OCI-LY3 (cell line): ENCODE measurements at regions not wholly inside any gene's neighbourhood (a gene's known extent, or its start where the extent isn't known, plus 50 kb on each side); places are given as distances from the start of the nearest gene placed in this dataset.
"Not testable (repeated sequence)": the region's sequence is repeated elsewhere in the genome, so short reads cannot be mapped to it uniquely, and the experiment has no call there.

Experiments used
- H2AFZ ChIP-seq: fragments of 200-600, 300-600 bp; shearing (Covaris generic); 2 replicates; pipeline ENCODE4 v1.6.0; 2014; ENCODE audit warnings: antibody characterized with exemption, low read depth, low read length
- H3K27ac ChIP-seq: fragments of 200-600, 300-600 bp; sonication (generic); 2 replicates; pipeline ENCODE4 v1.5.1; 2014; ENCODE audit warnings: mild to moderate bottlenecking, low read length, moderate library complexity, mixed read lengths
- H3K27me3 ChIP-seq: fragments of 200-600, 300-600 bp; sonication (generic); 2 replicates; pipeline ENCODE4 v1.6.1; 2014; ENCODE audit warnings: low read depth, low read length, mixed read lengths
- H3K36me3 ChIP-seq: fragments of 200-600, 300-600 bp; sonication (generic); replicated peaks from 2 replicates; pipeline ENCODE3; 2014; ENCODE audit warnings: low read depth, low read length, mixed read lengths
- H3K4me1 ChIP-seq: fragments of 300-600, 200-600 bp; sonication (generic); 2 replicates; pipeline ENCODE4 v1.6.1; 2014; ENCODE audit warnings: low read length, mixed read lengths
- H3K4me2 ChIP-seq: fragments of 200-600, 300-600 bp; sonication (generic); 2 replicates; pipeline ENCODE4 v1.6.1; 2014; ENCODE audit warnings: low read length, mixed read lengths
- H3K4me3 ChIP-seq: fragments of 300-600, 200-600 bp; sonication (generic); 2 replicates; pipeline ENCODE4 v1.5.1; 2014; ENCODE audit warnings: antibody characterized with exemption, mild to moderate bottlenecking, low read length, moderate library complexity
- H3K79me2 ChIP-seq: fragments of 300-600, 200-600 bp; shearing (Covaris generic); 2 replicates; pipeline ENCODE4 v1.6.1; 2014; ENCODE audit warnings: mild to moderate bottlenecking, low read length, mixed read lengths
- H3K9ac ChIP-seq: fragments of 300-600, 200-600 bp; shearing (Covaris generic); 2 replicates; pipeline ENCODE4 v1.6.0; 2014; ENCODE audit warnings: mild to moderate bottlenecking, low read length, moderate library complexity
- H3K9me3 ChIP-seq: fragments of 200-600, 300-600 bp; shearing (Covaris generic); 2 replicates; pipeline ENCODE4 v1.6.1; 2014; ENCODE audit warnings: low read length, mixed read lengths; ENCODE audit not compliant: insufficient read depth
- H4K20me1 ChIP-seq: fragments of 200-600, 300-600 bp; sonication (generic); 2 replicates; pipeline ENCODE4 v1.6.1; 2016; ENCODE audit warnings: low read length, mixed read lengths; ENCODE audit not compliant: insufficient read depth
- EZH2phosphoT487 ChIP-seq: fragments of 200-600 bp; shearing (Covaris generic); IDR thresholded peaks from 2 replicates; pipeline ENCODE4 v1.6.1; 2018; ENCODE audit warnings: antibody characterized with exemption, mixed run types, low read depth
- TF ChIP-seq, protein P1 (sequence below): fragments of 200-600, 300-600 bp; sonication (generic); IDR thresholded peaks from 2 replicates; pipeline ENCODE4 v1.5.1; 2014; ENCODE audit warnings: antibody characterized with exemption, low read length, low read depth

DNA sequence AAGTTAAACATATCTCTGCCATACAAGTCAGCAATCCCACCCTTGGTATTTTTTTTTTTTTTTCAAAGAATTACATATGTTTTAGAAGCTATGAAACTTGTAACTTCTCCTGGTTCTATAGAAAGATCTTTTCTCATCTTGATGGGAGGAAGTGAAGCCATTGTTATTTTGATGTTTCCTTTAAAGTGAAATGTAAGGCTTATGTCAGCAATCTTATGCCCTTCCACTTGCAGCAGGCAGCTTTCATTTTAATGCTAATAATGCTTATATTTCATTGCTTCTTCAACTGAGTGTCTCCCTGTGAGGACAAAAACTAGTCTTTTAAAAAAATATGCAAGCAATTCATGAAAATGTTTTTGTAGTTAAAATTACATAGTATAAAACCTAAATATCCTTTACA is 1614.7 kb downstream of the KHDRBS2 start:
- Histone ChIP-seq H3K4me3 (no peak overlapping the region), H3K9ac (no peak overlapping the region), H3K79me2 (no peaks in the 10 kb centered on the region), H3K4me2 (no peak overlapping the region), H4K20me1 (no peaks in the 10 kb centered on the region), H2AFZ (no peak overlapping the region), H3K4me1 (no peaks in the 10 kb centered on the region), H3K27me3 (no peaks in the 10 kb centered on the region), H3K36me3 (no peaks in the 10 kb centered on the region), H3K9me3 (no peaks in the 10 kb centered on the region; the same call in 1 of the 2 replicates), H3K27ac (no peak overlapping the region)
- TF ChIP-seq EZH2phosphoT487, result no peak

DNA sequence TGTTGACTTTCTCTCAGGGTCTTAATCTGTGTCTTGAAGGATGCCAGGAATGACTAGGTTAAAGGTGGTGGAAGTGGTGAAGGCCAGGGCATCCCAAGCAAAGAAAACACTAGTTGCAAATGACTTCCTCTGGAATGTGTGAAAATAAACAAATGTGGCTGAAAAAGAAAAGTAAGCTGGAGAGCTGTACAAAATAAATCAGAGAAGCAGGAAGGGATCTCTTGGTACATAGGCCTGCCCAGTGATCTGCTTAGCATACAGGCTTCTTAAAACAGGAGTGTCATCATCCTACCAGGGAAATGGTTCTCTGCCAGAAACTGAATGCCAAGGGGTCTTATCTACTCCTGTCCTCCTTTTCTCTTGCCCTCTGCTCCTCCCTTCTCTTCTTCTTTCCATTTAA is 1616.0 kb downstream of the KHDRBS2 start:
- Histone ChIP-seq H3K4me3 (no peak overlapping the region), H3K4me2 (no peak overlapping the region), H3K9me3 (no peaks in the 10 kb centered on the region; the same call in 1 of the 2 replicates), H3K79me2 (no peaks in the 10 kb centered on the region), H3K27me3 (no peaks in the 10 kb centered on the region), H3K27ac (no peak overlapping the region), H4K20me1 (no peaks in the 10 kb centered on the region), H3K36me3 (no peaks in the 10 kb centered on the region), H2AFZ (no peak overlapping the region), H3K9ac (no peak overlapping the region), H3K4me1 (no peaks in the 10 kb centered on the region)
- no peak for TF ChIP-seq EZH2phosphoT487
- TF ChIP-seq, protein P1, sequence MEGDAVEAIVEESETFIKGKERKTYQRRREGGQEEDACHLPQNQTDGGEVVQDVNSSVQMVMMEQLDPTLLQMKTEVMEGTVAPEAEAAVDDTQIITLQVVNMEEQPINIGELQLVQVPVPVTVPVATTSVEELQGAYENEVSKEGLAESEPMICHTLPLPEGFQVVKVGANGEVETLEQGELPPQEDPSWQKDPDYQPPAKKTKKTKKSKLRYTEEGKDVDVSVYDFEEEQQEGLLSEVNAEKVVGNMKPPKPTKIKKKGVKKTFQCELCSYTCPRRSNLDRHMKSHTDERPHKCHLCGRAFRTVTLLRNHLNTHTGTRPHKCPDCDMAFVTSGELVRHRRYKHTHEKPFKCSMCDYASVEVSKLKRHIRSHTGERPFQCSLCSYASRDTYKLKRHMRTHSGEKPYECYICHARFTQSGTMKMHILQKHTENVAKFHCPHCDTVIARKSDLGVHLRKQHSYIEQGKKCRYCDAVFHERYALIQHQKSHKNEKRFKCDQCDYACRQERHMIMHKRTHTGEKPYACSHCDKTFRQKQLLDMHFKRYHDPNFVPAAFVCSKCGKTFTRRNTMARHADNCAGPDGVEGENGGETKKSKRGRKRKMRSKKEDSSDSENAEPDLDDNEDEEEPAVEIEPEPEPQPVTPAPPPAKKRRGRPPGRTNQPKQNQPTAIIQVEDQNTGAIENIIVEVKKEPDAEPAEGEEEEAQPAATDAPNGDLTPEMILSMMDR, result no peak

DNA sequence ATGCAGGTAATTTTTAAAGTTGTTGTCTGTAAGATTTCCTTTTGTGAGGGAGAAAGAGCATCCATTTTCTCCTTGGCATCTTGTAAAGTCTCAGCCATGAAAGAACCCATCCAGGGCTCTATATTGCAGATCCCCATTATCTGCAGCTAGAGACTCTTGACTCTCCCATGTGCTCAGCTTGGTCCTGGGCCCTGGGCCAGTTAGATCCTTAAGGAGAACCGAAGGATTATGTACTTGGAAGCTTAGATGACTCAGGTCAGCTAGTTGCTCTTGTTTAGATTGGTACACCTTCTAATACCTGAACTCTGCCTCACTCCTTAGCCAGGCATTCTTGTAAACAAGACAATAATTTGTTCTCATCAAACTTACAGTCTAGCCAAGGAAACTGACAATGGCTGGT is 1617.6 kb downstream of the KHDRBS2 start:
- Histone ChIP-seq H3K27me3 (no peaks in the 10 kb centered on the region), H3K36me3 (no peaks in the 10 kb centered on the region), H3K79me2 (no peaks in the 10 kb centered on the region), H3K27ac (no peak overlapping the region), H3K4me1 (no peaks in the 10 kb centered on the region), H3K9me3 (no peaks in the 10 kb centered on the region; the same call in 1 of the 2 replicates), H3K4me2 (no peak overlapping the region), H3K4me3 (no peak overlapping the region), H3K9ac (no peak overlapping the region), H2AFZ (no peak overlapping the region), H4K20me1 (no peaks in the 10 kb centered on the region)
- no peak for TF ChIP-seq EZH2phosphoT487
- TF ChIP-seq, protein P1, result no peak

DNA sequence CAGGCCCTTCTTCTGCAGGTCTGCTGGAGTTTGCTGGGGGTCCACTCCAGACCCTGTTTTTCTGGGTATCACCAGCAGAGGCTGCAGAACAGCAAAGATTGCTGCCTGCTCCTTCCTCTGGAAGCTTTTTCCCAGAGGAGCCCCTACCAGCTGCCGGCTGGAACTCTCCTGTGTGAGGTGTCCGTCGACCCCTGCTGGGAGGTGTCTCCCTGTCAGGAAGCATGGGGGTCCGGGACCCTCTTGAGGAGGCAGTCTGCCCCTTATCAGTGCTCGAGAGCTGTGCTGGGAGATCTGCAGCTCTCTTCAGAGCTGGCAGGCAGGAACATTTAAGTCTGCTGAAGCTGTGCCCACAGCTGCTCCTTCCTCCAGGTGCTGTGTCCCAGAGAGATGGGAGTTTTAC is 1622.8 kb downstream of the KHDRBS2 start:
- not testable (repeated sequence) for H3K79me2 ChIP-seq, H4K20me1 ChIP-seq, H3K27ac ChIP-seq, H3K9ac ChIP-seq, H2AFZ ChIP-seq, H3K4me2 ChIP-seq, H3K36me3 ChIP-seq, H3K4me1 ChIP-seq, H3K4me3 ChIP-seq, H3K9me3 ChIP-seq, H3K27me3 ChIP-seq

DNA sequence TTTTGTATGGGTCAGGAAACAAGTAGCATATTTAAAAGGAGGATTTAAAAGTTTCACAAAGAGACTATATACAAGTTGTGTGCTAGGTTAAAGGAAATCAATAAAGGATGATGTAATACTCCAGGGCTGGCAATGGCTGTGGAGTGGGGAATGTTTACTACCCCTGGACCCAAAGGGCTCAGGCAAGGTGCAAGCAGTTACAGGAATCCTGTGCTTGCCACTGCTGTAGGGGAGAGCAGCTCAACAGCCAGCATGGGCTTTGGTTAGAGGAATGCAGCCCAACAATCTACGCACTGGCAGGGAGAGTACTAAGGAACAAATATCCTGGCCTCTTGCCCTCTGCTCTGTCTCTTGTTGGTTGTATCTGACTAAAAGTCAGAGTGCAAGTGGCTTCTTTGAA is 1642.2 kb downstream of the KHDRBS2 start:
- TF ChIP-seq, protein P1, result no peak
- TF ChIP-seq EZH2phosphoT487, result no peak

More for the DNA sequence above, 1642.2 kb downstream of the KHDRBS2 start:
- H2AFZ ChIP-seq, result no peak overlapping the region
- H3K9me3 ChIP-seq, result no peaks in the 10 kb centered on the region
- no peak overlapping the region for H3K9ac ChIP-seq
- no peak overlapping the region for H3K27ac ChIP-seq
- H3K79me2 ChIP-seq, result no peaks in the 10 kb centered on the region
- H3K36me3 ChIP-seq, result no peaks in the 10 kb centered on the region
- no peaks in the 10 kb centered on the region for H4K20me1 ChIP-seq
- H3K4me3 ChIP-seq, result no peak overlapping the region
- no peaks in the 10 kb centered on the region for H3K27me3 ChIP-seq
- H3K4me2 ChIP-seq, result no peak overlapping the region
- no peaks in the 10 kb centered on the region for H3K4me1 ChIP-seq
